Stimulated activated CD8-positive, alpha-beta memory T cell treated with anti-CD3 and anti-CD28 coated beads, Interleukin-7, amount 100 ng/mL, for 48 hours (primary cell): ENCODE measurements at regions not wholly inside any gene's neighbourhood (a gene's known extent, or its start where the extent isn't known, plus 50 kb on each side); places are given as distances from the start of the nearest gene placed in this dataset.

Source experiments
- DNase-seq, 2 donors: peaks; one replicate each; pipeline ENCODE4 v3.0.0-alpha.2; 2020; ENCODE audit warnings: low read depth in 1 of 2; ENCODE audit errors: extremely low read depth in 1 of 2

GRCh38 chr1:193681422-193681821 lies 495.0 kb upstream of the B3GALT2 start:
- no peak for DNase-seq

GRCh38 chr1:193680924-193681316 lies 494.5 kb upstream of the B3GALT2 start:
- no peak for DNase-seq

- no peak for DNase-seq
Observed at GRCh38 chr1:193680247-193680923, 494.0 kb upstream of the B3GALT2 start.

- no peak for DNase-seq
Observed at GRCh38 chr1:193677874-193678273, 491.5 kb upstream of the B3GALT2 start.

- DNase-seq = no peak
Observed at GRCh38 chr1:193676996-193677549, 490.7 kb upstream of the B3GALT2 start.

- no peak for DNase-seq
Observed at GRCh38 chr1:193674292-193674944, 488.0 kb upstream of the B3GALT2 start.

GRCh38 chr1:193666485-193667083 lies 480.2 kb upstream of the B3GALT2 start:
- DNase-seq = no peak

GRCh38 chr1:193663965-193664364 lies 477.6 kb upstream of the B3GALT2 start:
- DNase-seq = no peak

- no peak for DNase-seq
Observed at GRCh38 chr1:193662030-193662429, 475.6 kb upstream of the B3GALT2 start.

GRCh38 chr1:193661385-193661784 lies 475.0 kb upstream of the B3GALT2 start:
- no peak for DNase-seq

- DNase-seq = no peak
Observed at GRCh38 chr1:193660428-193660827, 474.0 kb upstream of the B3GALT2 start.

- no peak for DNase-seq
Observed at GRCh38 chr1:193658691-193659090, 472.3 kb upstream of the B3GALT2 start.

- no peak for DNase-seq
Observed at GRCh38 chr1:193658081-193658480, 471.7 kb upstream of the B3GALT2 start.

GRCh38 chr1:193657552-193657951 lies 471.1 kb upstream of the B3GALT2 start:
- DNase-seq = no peak

GRCh38 chr1:193656841-193657240 lies 470.4 kb upstream of the B3GALT2 start:
- DNase-seq = no peak

- DNase-seq = no peak
Observed at GRCh38 chr1:193654951-193655735, 468.7 kb upstream of the B3GALT2 start.

GRCh38 chr1:193649587-193649986 lies 463.2 kb upstream of the B3GALT2 start:
- DNase-seq = no peak

GRCh38 chr1:193634876-193635275 lies 448.5 kb upstream of the B3GALT2 start:
- no peak for DNase-seq

GRCh38 chr1:193634470-193634869 lies 448.1 kb upstream of the B3GALT2 start:
- DNase-seq = no peak

GRCh38 chr1:193633991-193634390 lies 447.6 kb upstream of the B3GALT2 start:
- DNase-seq = no peak

GRCh38 chr1:193633093-193633492 lies 446.7 kb upstream of the B3GALT2 start:
- no peak for DNase-seq
